K562 (cell line): ENCODE measurements at regions not wholly inside any gene's neighbourhood (a gene's known extent, or its start where the extent isn't known, plus 50 kb on each side); places are given as distances from the start of the nearest gene placed in this dataset.
A peak's percentile ranks its signal among the peaks of the same experiment; 100 is the strongest.

Experiments used
- CBX1 ChIP-seq: sonication (generic); IDR thresholded peaks from 2 replicates; pipeline ENCODE4 v1.6.1; 2016; ENCODE audit warnings: antibody characterized with exemption, low read depth, mild to moderate bottlenecking
- FOXA1 ChIP-seq: fragments of 450-650 bp; IDR thresholded peaks from 2 replicates; pipeline ENCODE4 v1.6.1; 2016; ENCODE audit warnings: mild to moderate bottlenecking, borderline replicate concordance
- JUN ChIP-seq, 2 experiments: sonication (generic) in 1 of 2; formaldehyde crosslinking in 1 of 2; IDR thresholded peaks; 2 replicates each; pipeline versions ENCODE4 v1.6.1 to v1.8.0; 2012 to 2022; ENCODE audit warnings: borderline replicate concordance in 2 of 2, mild to moderate bottlenecking in 2 of 2, improper control_type of control experiment in 1 of 2, low read depth in 1 of 2, low read length in 1 of 2, missing genetic modification reagents in 1 of 2
- MAFF ChIP-seq: IDR thresholded peaks from 2 replicates; pipeline ENCODE4 v1.6.1; 2012; ENCODE audit warnings: low read length, improper control_type of control experiment
- MAFG ChIP-seq: fragments of 450-650 bp; conservative IDR thresholded peaks from 2 replicates; pipeline ENCODE4 v1.6.1; 2016; ENCODE audit warnings: missing genetic modification characterization, missing compliant biosample characterization
- MBD2 ChIP-seq: sonication (generic); IDR thresholded peaks from 2 replicates; pipeline ENCODE4 v1.6.1; 2016; ENCODE audit warnings: low read depth, borderline replicate concordance
- MYNN ChIP-seq, 2 experiments: sonication (generic); formaldehyde crosslinking in 1 of 2; IDR thresholded peaks; 2 replicates each; pipeline versions ENCODE4 v1.5.0 to v1.6.1; 2016 to 2020; ENCODE audit warnings: antibody characterized with exemption in 1 of 2, missing genetic modification reagents in 1 of 2
- NFATC3 ChIP-seq: fragments of 450-650 bp; IDR thresholded peaks from 2 replicates; pipeline ENCODE4 v1.6.1; 2017; ENCODE audit warnings: mild to moderate bottlenecking
- SMC3 ChIP-seq: conservative IDR thresholded peaks from 2 replicates; pipeline ENCODE4 v1.6.1; 2011; ENCODE audit warnings: low read depth, low read length, improper control_type of control experiment; ENCODE audit not compliant: insufficient read depth
- TF ChIP-seq, protein P1 (sequence below): fragments of 250-450 bp; sonication (Bioruptor Pico); IDR thresholded peaks from 2 replicates; pipeline ENCODE4 v1.5.0; 2021
- TF ChIP-seq, protein P2 (sequence below): sonication (generic); formaldehyde crosslinking; IDR thresholded peaks from 2 replicates; pipeline ENCODE4 v1.8.0; 2022; ENCODE audit warnings: mild to moderate bottlenecking, missing genetic modification reagents
- TF ChIP-seq, protein P3 (sequence below): fragments of 200-800 bp; sonication (Bioruptor generic); IDR thresholded peaks from 2 replicates; pipeline ENCODE4 v1.6.1; 2017; ENCODE audit warnings: missing genetic modification characterization, missing compliant biosample characterization
- TF ChIP-seq, protein P4 (sequence below): fragments of 450-650 bp; formaldehyde crosslinking; IDR thresholded peaks from 2 replicates; pipeline ENCODE4 v1.4.0; 2020; ENCODE audit warnings: mild to moderate bottlenecking, mixed read lengths

DNA sequence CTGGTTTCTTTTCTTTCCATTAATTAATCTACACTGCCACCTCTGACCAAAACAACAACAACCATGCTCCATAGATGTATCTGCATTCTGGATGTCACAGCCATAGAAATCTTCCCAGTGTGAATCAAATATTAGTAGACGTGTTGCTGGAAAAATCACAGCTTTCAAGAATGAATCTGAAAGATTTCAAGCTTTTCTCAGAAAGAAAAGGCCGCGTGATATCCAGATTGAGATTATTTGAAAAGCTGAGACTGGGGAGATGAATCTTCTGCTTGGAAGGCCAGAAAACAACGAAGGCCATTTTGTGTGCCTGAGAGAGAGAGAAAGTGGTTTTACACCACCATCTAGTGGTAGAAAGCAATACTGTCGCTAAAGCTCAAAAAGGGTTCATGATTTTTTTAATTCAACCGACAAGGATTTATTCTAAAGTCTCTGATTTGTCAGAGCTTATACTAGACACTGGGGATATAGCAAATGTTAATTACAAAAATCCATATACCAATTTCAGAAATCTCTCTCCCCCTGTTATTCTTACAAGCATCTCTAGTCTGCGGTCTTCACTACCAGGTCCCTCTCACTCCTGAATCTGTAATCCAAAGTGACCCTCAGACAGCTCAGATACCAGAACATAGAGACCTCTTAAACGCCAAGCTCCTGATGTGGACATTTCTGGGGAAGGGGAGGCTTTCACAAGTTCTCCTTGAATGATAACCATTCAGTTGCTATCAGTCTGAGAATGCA is 87.5 kb upstream of the SGIP1 start (continued):
- no peak for TF ChIP-seq MYNN (IDR thresholded peaks at IDR 0.05)
- TF ChIP-seq MYNN (CRISPR knock-in tag; IDR thresholded peaks at IDR 0.05) = no peak
- TF ChIP-seq, protein P1, sequence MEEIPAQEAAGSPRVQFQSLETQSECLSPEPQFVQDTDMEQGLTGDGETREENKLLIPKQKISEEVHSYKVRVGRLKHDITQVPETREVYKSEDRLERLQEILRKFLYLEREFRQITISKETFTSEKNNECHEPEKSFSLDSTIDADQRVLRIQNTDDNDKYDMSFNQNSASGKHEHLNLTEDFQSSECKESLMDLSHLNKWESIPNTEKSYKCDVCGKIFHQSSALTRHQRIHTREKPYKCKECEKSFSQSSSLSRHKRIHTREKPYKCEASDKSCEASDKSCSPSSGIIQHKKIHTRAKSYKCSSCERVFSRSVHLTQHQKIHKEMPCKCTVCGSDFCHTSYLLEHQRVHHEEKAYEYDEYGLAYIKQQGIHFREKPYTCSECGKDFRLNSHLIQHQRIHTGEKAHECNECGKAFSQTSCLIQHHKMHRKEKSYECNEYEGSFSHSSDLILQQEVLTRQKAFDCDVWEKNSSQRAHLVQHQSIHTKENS (CRISPR knock-in tag) = no peak
- no peak for TF ChIP-seq NFATC3
- TF ChIP-seq, protein P2, sequence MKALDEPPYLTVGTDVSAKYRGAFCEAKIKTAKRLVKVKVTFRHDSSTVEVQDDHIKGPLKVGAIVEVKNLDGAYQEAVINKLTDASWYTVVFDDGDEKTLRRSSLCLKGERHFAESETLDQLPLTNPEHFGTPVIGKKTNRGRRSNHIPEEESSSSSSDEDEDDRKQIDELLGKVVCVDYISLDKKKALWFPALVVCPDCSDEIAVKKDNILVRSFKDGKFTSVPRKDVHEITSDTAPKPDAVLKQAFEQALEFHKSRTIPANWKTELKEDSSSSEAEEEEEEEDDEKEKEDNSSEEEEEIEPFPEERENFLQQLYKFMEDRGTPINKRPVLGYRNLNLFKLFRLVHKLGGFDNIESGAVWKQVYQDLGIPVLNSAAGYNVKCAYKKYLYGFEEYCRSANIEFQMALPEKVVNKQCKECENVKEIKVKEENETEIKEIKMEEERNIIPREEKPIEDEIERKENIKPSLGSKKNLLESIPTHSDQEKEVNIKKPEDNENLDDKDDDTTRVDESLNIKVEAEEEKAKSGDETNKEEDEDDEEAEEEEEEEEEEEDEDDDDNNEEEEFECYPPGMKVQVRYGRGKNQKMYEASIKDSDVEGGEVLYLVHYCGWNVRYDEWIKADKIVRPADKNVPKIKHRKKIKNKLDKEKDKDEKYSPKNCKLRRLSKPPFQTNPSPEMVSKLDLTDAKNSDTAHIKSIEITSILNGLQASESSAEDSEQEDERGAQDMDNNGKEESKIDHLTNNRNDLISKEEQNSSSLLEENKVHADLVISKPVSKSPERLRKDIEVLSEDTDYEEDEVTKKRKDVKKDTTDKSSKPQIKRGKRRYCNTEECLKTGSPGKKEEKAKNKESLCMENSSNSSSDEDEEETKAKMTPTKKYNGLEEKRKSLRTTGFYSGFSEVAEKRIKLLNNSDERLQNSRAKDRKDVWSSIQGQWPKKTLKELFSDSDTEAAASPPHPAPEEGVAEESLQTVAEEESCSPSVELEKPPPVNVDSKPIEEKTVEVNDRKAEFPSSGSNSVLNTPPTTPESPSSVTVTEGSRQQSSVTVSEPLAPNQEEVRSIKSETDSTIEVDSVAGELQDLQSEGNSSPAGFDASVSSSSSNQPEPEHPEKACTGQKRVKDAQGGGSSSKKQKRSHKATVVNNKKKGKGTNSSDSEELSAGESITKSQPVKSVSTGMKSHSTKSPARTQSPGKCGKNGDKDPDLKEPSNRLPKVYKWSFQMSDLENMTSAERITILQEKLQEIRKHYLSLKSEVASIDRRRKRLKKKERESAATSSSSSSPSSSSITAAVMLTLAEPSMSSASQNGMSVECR (CRISPR knock-in tag) = no peak
- TF ChIP-seq SMC3 = peak; percentile 62
- no peak for TF ChIP-seq JUN (IDR thresholded peaks at IDR 0.05; ENCODE audit: borderline replicate concordance, low read depth, low read length)
- no peak for TF ChIP-seq JUN (CRISPR knock-in tag; IDR thresholded peaks at IDR 0.05; ENCODE audit: borderline replicate concordance)
- TF ChIP-seq, protein P3, sequence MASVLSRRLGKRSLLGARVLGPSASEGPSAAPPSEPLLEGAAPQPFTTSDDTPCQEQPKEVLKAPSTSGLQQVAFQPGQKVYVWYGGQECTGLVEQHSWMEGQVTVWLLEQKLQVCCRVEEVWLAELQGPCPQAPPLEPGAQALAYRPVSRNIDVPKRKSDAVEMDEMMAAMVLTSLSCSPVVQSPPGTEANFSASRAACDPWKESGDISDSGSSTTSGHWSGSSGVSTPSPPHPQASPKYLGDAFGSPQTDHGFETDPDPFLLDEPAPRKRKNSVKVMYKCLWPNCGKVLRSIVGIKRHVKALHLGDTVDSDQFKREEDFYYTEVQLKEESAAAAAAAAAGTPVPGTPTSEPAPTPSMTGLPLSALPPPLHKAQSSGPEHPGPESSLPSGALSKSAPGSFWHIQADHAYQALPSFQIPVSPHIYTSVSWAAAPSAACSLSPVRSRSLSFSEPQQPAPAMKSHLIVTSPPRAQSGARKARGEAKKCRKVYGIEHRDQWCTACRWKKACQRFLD = no peak
- no peak for TF ChIP-seq MBD2
- no peak for TF ChIP-seq MAFF
- no peak for TF ChIP-seq FOXA1
- TF ChIP-seq, protein P4, sequence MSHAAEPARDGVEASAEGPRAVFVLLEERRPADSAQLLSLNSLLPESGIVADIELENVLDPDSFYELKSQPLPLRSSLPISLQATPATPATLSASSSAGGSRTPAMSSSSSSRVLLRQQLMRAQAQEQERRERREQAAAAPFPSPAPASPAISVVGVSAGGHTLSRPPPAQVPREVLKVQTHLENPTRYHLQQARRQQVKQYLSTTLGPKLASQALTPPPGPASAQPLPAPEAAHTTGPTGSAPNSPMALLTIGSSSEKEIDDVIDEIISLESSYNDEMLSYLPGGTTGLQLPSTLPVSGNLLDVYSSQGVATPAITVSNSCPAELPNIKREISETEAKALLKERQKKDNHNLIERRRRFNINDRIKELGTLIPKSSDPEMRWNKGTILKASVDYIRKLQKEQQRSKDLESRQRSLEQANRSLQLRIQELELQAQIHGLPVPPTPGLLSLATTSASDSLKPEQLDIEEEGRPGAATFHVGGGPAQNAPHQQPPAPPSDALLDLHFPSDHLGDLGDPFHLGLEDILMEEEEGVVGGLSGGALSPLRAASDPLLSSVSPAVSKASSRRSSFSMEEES (CRISPR knock-in tag) = no peak
- TF ChIP-seq CBX1 = no peak
- no peak for TF ChIP-seq MAFG
